ENCODE measurements at regions not wholly inside any gene's neighbourhood (a gene's known extent, or its start where the extent isn't known, plus 50 kb on each side); places are given as distances from the start of the nearest gene placed in this dataset.
"Not testable (repeated sequence)": the region's sequence is repeated elsewhere in the genome, so short reads cannot be mapped to it uniquely, and the experiment has no call there.

GRCh38 chr5:110278449-110278848, 448.0 kb downstream of the TMEM232 start:
- TF ChIP-seq, protein P1, sequence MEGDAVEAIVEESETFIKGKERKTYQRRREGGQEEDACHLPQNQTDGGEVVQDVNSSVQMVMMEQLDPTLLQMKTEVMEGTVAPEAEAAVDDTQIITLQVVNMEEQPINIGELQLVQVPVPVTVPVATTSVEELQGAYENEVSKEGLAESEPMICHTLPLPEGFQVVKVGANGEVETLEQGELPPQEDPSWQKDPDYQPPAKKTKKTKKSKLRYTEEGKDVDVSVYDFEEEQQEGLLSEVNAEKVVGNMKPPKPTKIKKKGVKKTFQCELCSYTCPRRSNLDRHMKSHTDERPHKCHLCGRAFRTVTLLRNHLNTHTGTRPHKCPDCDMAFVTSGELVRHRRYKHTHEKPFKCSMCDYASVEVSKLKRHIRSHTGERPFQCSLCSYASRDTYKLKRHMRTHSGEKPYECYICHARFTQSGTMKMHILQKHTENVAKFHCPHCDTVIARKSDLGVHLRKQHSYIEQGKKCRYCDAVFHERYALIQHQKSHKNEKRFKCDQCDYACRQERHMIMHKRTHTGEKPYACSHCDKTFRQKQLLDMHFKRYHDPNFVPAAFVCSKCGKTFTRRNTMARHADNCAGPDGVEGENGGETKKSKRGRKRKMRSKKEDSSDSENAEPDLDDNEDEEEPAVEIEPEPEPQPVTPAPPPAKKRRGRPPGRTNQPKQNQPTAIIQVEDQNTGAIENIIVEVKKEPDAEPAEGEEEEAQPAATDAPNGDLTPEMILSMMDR (IDR thresholded peaks at IDR 0.05), result not testable (repeated sequence)
- TF ChIP-seq EZH2, EZH2phosphoT487 (IDR thresholded peaks at IDR 0.05): not testable (repeated sequence)

Data from neural progenitor cell (in vitro differentiated cells).